ENCODE measurements at regions not wholly inside any gene's neighbourhood (a gene's known extent, or its start where the extent isn't known, plus 50 kb on each side); places are given as distances from the start of the nearest gene placed in this dataset.

DNA sequence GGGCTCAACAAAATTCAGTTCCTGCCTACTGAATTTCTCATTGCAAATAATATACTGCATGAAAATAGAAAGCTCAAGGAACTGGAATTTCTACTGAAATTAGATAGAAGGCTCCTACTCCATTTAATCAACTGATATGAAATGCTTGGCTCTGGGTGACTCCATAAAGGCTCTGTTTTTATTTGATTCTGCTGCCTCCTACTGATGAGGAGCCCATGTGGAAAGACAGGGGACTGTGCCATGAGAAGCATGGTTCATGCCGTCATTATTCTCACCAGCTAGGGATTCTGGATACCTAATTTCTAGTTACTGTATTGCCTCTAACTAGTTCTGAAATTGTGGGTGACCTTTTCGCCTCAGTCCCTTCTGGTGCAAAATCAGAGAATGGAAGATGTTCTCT, 366.2 kb upstream of the DPH6 start:
- peak; percentile 19 for DNase-seq (ENCODE audit: low read depth)
- Histone ChIP-seq H3K9me3 (ENCODE audit: control insufficient read depth, low read length) (peaks cover 12% of the 10 kb centered on the region), H3K4me1 (ENCODE audit: control insufficient read depth, insufficient read depth, low read length) (no peaks in the 10 kb centered on the region), H3K36me3 (ENCODE audit: control insufficient read depth, insufficient read depth, low read length, severe bottlenecking) (no peaks in the 10 kb centered on the region), H3K9ac (ENCODE audit: low read length) (no peak overlapping the region), H3K4me3 (ENCODE audit: low read length) (no peak overlapping the region), H3K27me3 (replicated peaks; ENCODE audit: control insufficient read depth, insufficient read depth, low read length) (no peaks in the 10 kb centered on the region)

DNA sequence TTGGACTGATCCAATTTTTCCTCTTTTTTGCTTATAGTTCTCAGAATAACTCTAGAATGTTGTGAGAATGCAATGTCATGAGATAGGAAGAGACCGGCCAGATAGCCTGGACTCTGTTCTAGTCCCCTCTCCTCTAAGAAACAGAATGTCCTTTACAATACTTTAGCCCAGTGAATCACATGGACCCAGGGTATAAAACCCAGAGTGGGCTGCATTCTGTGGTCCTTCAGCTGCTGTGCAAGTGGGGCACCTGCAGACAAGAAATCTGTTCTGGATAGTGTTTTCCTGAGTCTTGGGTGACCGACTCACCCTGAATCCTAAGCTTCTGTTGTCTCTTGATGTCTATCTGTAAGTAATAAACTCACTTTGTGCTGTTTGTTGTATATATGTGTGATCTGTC, 368.6 kb upstream of the DPH6 start:
- H3K9me3 ChIP-seq (ENCODE audit: control insufficient read depth, low read length): peaks cover 12% of the 10 kb centered on the region
- no peaks in the 10 kb centered on the region for H3K4me1 ChIP-seq (ENCODE audit: control insufficient read depth, insufficient read depth, low read length)
- no peaks in the 10 kb centered on the region for H3K36me3 ChIP-seq (ENCODE audit: control insufficient read depth, insufficient read depth, low read length, severe bottlenecking)
- no peak overlapping the region for H3K4me3 ChIP-seq (ENCODE audit: low read length)
- DNase-seq (ENCODE audit: low read depth): no peak
- no peaks in the 10 kb centered on the region for H3K27me3 ChIP-seq (replicated peaks; ENCODE audit: control insufficient read depth, insufficient read depth, low read length)
- H3K9ac ChIP-seq (ENCODE audit: low read length): no peak overlapping the region

DNA sequence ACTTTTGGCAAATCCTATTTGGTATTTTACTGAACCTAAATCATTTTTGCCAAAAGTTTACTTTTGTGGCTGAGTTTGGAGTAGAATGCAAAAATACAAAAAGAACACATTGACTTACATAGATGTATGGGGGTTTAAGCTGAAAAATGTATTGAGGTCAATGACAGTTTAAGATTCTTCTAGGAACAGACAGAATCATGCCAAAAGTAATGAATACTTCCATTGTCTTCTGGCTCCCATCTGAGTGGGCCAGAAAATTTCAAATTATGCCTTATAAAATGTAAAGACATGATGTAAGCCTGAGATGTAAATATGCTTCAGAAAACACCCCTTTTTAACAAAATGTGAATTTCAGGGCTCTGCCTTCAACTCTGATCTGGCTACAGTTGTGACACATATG, 375.1 kb upstream of the DPH6 start:
- Histone ChIP-seq H3K4me3 (ENCODE audit: low read length) (no peak overlapping the region), H3K9ac (ENCODE audit: low read length) (no peak overlapping the region), H3K9me3 (ENCODE audit: control insufficient read depth, low read length) (no peaks in the 10 kb centered on the region), H3K36me3 (ENCODE audit: control insufficient read depth, insufficient read depth, low read length, severe bottlenecking) (no peaks in the 10 kb centered on the region), H3K4me1 (ENCODE audit: control insufficient read depth, insufficient read depth, low read length) (no peaks in the 10 kb centered on the region), H3K27me3 (replicated peaks; ENCODE audit: control insufficient read depth, insufficient read depth, low read length) (no peaks in the 10 kb centered on the region)
- no peak for DNase-seq (ENCODE audit: low read depth)

DNA sequence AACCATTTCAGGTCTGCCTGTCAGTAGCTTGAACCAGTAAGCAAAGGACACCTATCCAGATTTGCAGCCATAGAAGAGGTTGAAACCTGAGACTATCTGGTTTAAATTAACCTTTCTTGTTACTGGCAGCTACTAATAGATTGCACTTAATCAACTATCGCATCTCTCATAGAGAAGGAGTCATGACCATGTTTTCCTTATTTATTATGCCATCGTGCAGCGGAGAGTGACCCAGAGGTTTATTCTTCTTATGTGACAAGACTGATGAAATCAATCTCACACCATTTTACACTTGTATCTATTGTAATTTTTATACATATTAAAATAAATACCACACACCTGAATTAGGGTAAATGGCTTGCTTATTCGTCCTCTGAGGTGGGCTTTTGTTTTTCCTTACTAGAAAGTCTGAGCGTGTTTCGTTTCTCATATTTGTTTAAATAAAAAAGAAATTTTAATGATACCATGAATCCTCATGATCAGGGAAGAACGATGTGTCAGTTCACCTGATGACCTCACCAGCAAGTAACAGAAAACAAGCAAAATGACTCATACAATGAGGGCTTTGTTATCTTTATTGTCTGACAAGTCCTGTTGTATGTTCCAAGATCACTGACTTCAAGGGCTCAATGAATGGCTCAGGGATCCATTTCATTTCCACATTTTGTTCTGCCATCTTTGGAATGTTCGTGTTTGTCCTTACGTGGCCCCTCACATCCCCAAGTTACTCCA, 379.5 kb upstream of the DPH6 start:
- Histone ChIP-seq H3K9ac (ENCODE audit: low read length) (no peak overlapping the region), H3K36me3 (ENCODE audit: control insufficient read depth, insufficient read depth, low read length, severe bottlenecking) (no peaks in the 10 kb centered on the region), H3K4me3 (ENCODE audit: low read length) (no peak overlapping the region), H3K9me3 (ENCODE audit: control insufficient read depth, low read length) (no peaks in the 10 kb centered on the region), H3K27me3 (replicated peaks; ENCODE audit: control insufficient read depth, insufficient read depth, low read length) (no peaks in the 10 kb centered on the region), H3K4me1 (ENCODE audit: control insufficient read depth, insufficient read depth, low read length) (no peaks in the 10 kb centered on the region)
- DNase-seq (ENCODE audit: low read depth): no peak

DNA sequence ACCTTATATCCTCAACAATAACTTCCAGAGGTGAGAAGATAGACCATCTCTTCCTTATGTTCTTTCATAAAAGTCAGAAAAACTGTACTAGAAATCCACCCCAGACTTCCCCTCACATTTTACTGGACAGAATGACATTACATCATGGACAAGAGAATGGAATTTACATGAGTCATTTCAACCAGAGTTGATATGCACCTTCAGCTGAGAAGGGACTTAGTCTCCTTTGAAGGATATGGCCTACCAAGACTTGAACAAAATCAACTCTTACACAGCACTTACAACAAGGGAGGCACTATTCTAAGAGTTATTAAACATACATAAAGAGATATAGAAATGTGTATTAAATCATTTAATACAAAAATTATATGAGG, 380.0 kb upstream of the DPH6 start:
- Histone ChIP-seq H3K27me3 (replicated peaks; ENCODE audit: control insufficient read depth, insufficient read depth, low read length) (no peaks in the 10 kb centered on the region), H3K36me3 (ENCODE audit: control insufficient read depth, insufficient read depth, low read length, severe bottlenecking) (no peaks in the 10 kb centered on the region), H3K4me1 (ENCODE audit: control insufficient read depth, insufficient read depth, low read length) (no peaks in the 10 kb centered on the region), H3K4me3 (ENCODE audit: low read length) (no peak overlapping the region), H3K9me3 (ENCODE audit: control insufficient read depth, low read length) (no peaks in the 10 kb centered on the region), H3K9ac (ENCODE audit: low read length) (no peak overlapping the region)
- DNase-seq (ENCODE audit: low read depth): no peak

DNA sequence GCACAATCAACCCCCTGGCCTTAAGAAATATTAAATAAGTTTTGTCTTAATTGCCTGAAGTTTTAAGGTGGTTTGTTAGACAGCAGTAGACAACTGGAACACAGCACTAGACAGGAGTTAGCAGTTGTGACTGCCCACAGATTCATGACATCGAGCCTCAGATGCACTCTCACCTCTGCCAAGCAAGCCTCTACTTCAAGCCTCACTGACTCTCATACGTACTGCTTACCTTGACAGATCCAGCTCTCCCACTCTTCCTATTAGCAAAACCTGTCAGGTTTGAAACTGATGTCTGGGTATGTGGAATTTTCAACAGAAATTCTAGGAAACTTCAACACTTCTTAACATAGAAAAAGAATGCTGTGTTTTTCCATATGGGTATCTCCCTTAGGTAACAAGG, 382.9 kb upstream of the DPH6 start:
- Histone ChIP-seq H3K4me3 (ENCODE audit: low read length) (no peak overlapping the region), H3K27me3 (replicated peaks; ENCODE audit: control insufficient read depth, insufficient read depth, low read length) (no peaks in the 10 kb centered on the region), H3K9me3 (ENCODE audit: control insufficient read depth, low read length) (no peaks in the 10 kb centered on the region), H3K36me3 (ENCODE audit: control insufficient read depth, insufficient read depth, low read length, severe bottlenecking) (no peaks in the 10 kb centered on the region), H3K4me1 (ENCODE audit: control insufficient read depth, insufficient read depth, low read length) (no peaks in the 10 kb centered on the region), H3K9ac (ENCODE audit: low read length) (no peak overlapping the region)
- DNase-seq (ENCODE audit: low read depth): no peak

DNA sequence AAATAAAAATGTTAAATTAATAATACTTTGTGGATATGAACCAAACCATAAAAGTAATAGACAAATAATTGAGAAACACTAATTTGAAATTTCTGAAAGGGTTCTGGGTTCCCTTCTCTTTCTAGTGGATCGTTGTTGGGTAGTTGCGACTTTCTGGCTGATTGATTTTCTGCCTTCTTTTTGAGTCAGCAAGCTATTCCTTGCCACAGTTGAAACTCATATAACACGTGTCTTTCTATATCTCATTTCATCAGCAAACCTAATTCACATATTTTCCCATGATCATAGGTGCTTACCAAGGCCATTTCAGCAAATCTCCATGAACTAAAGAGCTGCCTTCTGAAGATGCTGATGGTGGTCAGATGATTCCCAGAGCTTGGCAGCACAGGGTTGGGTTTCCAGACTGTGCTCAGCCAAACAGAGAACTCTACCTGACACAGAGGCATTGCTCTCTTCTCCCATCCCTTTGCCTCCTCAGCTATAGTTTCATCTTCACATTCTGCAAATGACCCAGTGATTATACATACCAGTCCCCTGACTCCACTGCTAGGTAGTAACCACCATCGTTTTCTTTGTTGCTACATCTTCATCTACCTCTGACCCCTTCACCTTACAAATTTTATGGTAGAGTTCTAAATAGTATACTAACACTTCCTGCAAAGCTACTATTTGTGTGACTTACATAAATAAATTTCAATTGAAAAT, 383.9 kb upstream of the DPH6 start:
- Histone ChIP-seq H3K9me3 (ENCODE audit: control insufficient read depth, low read length) (no peaks in the 10 kb centered on the region), H3K9ac (ENCODE audit: low read length) (no peak overlapping the region), H3K36me3 (ENCODE audit: control insufficient read depth, insufficient read depth, low read length, severe bottlenecking) (no peaks in the 10 kb centered on the region), H3K4me1 (ENCODE audit: control insufficient read depth, insufficient read depth, low read length) (no peaks in the 10 kb centered on the region), H3K4me3 (ENCODE audit: low read length) (no peak overlapping the region), H3K27me3 (replicated peaks; ENCODE audit: control insufficient read depth, insufficient read depth, low read length) (no peaks in the 10 kb centered on the region)
- no peak for DNase-seq (ENCODE audit: low read depth)

DNA sequence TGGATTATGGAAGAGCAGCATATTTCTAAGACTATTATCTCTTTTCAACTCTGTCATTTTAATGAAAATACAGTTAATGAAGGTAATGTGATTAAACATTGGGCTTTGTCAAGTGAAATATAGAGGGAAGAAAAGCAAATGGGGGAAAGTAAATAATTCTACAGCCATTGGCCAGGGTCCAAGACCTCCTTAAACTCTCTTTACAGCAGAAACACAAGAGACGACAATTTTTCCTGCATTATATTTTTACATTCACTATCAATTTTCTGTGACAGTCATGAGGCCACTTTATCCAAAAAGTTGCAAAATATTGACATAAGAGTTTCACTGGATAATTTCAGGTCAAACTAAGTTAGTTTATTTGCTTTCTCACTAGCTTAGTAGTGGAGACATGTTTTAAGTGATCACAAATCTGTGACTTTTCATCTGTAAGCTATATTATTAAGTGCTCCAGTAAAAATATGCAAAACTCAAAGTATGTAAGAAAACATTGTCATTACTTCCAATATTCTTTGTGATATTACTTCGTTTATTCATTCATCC, 385.9 kb upstream of the DPH6 start:
- H3K4me3 ChIP-seq (ENCODE audit: low read length): no peak overlapping the region
- H3K4me1 ChIP-seq (ENCODE audit: control insufficient read depth, insufficient read depth, low read length): no peaks in the 10 kb centered on the region
- no peak for DNase-seq (ENCODE audit: low read depth)
- H3K9me3 ChIP-seq (ENCODE audit: control insufficient read depth, low read length): no peaks in the 10 kb centered on the region
- H3K27me3 ChIP-seq (replicated peaks; ENCODE audit: control insufficient read depth, insufficient read depth, low read length): no peaks in the 10 kb centered on the region
- H3K36me3 ChIP-seq (ENCODE audit: control insufficient read depth, insufficient read depth, low read length, severe bottlenecking): no peaks in the 10 kb centered on the region
- no peak overlapping the region for H3K9ac ChIP-seq (ENCODE audit: low read length)

DNA sequence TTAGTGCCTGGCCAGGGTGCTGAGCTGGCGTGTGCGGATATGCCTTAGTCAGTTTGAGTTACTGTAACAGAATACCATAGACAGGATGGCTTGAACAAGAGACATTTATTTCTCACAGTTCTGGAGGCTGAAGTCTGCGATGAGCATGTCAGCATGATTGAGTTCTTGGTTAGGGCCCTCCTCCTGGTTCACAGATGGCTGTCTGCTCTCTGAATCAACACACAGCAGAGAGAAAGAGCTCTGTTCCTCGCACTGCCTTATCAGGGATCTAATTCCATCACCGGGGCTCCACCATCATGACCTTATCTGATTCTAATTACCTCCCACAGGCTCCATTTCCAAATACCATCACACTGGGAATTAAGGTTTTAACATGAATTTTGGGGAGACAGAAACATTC, 386.6 kb upstream of the DPH6 start:
- Histone ChIP-seq H3K36me3 (ENCODE audit: control insufficient read depth, insufficient read depth, low read length, severe bottlenecking) (no peaks in the 10 kb centered on the region), H3K9ac (ENCODE audit: low read length) (no peak overlapping the region), H3K27me3 (replicated peaks; ENCODE audit: control insufficient read depth, insufficient read depth, low read length) (no peaks in the 10 kb centered on the region), H3K9me3 (ENCODE audit: control insufficient read depth, low read length) (no peaks in the 10 kb centered on the region), H3K4me3 (ENCODE audit: low read length) (no peak overlapping the region), H3K4me1 (ENCODE audit: control insufficient read depth, insufficient read depth, low read length) (no peaks in the 10 kb centered on the region)
- no peak for DNase-seq (ENCODE audit: low read depth)

DNA sequence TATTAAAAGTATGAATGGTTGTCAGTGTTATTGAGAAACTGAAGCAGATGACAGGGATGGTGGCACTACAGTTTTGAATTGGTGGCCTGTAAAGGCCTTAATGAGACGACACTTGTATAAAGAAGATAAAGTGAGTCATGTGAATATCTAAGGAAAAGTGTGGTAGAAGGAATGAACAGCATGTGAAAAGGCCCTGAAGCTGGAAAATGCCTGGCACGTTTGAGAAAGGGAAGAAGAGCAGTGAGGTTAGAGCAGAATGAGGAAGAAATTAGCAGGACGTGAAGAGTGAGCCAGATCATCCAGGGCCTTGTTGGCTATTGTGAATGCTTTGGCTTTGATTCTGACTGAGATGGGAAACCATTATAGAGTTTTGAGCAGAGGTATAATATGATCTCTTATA, 387.6 kb upstream of the DPH6 start:
- no peaks in the 10 kb centered on the region for H3K27me3 ChIP-seq (replicated peaks; ENCODE audit: control insufficient read depth, insufficient read depth, low read length)
- no peaks in the 10 kb centered on the region for H3K4me1 ChIP-seq (ENCODE audit: control insufficient read depth, insufficient read depth, low read length)
- H3K9me3 ChIP-seq (ENCODE audit: control insufficient read depth, low read length): no peaks in the 10 kb centered on the region
- no peak overlapping the region for H3K9ac ChIP-seq (ENCODE audit: low read length)
- H3K36me3 ChIP-seq (ENCODE audit: control insufficient read depth, insufficient read depth, low read length, severe bottlenecking): no peaks in the 10 kb centered on the region
- DNase-seq (ENCODE audit: low read depth): no peak
- H3K4me3 ChIP-seq (ENCODE audit: low read length): no peak overlapping the region

DNA sequence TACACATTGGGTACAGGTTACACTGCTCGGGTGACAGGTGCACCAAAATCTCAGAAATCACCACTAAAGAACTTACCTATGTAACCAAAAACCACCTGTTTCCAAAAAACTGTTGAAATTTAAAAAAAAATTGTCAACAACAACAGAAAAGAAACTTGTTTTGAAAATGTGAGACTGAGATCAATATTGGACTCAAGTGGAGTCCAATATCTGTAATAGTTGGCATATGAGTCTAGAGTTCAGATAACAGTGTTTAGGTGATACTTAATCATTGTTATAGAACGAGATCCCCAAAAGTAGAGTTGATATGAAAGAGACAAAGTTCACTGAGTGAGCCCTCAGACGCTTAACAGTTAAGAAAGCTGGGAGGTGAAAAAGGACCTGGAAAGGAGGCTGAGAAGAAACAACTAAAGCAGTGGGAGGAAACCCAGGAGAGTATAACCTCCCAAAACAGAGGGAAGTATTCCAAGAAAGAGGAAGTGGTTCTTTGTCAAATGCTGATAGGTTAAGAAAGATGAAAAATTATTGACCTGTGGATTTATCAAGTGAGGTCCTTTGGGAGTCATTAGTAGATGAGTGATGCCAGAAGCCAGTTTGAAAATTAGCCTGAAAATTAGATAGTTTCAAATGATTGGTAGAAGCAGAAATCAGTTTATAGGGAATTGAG, 388.6 kb upstream of the DPH6 start:
- H3K27me3 ChIP-seq (replicated peaks; ENCODE audit: control insufficient read depth, insufficient read depth, low read length): no peaks in the 10 kb centered on the region

More for the DNA sequence above, 388.6 kb upstream of the DPH6 start:
- H3K9me3 ChIP-seq (ENCODE audit: control insufficient read depth, low read length): no peaks in the 10 kb centered on the region
- DNase-seq (ENCODE audit: low read depth): no peak
- no peaks in the 10 kb centered on the region for H3K36me3 ChIP-seq (ENCODE audit: control insufficient read depth, insufficient read depth, low read length, severe bottlenecking)
- H3K9ac ChIP-seq (ENCODE audit: low read length): no peak overlapping the region
- no peaks in the 10 kb centered on the region for H3K4me1 ChIP-seq (ENCODE audit: control insufficient read depth, insufficient read depth, low read length)
- no peak overlapping the region for H3K4me3 ChIP-seq (ENCODE audit: low read length)
